ENCODE measurements at regions not wholly inside any gene's neighbourhood (a gene's known extent, or its start where the extent isn't known, plus 50 kb on each side); places are given as distances from the start of the nearest gene placed in this dataset.

GRCh38 chr1:163674236-163674635 lies 352.5 kb downstream of the NUF2 start:
- H3K4me1 ChIP-seq, result no peaks in the 10 kb centered on the region
- TF ChIP-seq POLR2A (IDR thresholded peaks at IDR 0.05) (no peak), CTCF (IDR thresholded peaks at IDR 0.05) (no peak)
- no peak overlapping the region for H3K4me3 ChIP-seq
- H3K36me3 ChIP-seq, result no peaks in the 10 kb centered on the region
- no peak overlapping the region for H3K27ac ChIP-seq
- intact Hi-C loops (cut with DNase I), result no loop called here
- WGBS (ENCODE audit: insufficient coverage, low coverage, low lambda C conversion rate, missing lambda C conversion rate), result 100% methylated on average over 1 of the region's 1 CpG
- no peaks in the 10 kb centered on the region for H3K9me3 ChIP-seq
- no peaks in the 10 kb centered on the region for H3K27me3 ChIP-seq
- ATAC-seq (no peak), DNase-seq (no peak)

- no peak for TF ChIP-seq POLR2A (IDR thresholded peaks at IDR 0.05)
- TF ChIP-seq CTCF (IDR thresholded peaks at IDR 0.05), result no peak
- DNase-seq, result no peak
- intact Hi-C loops (cut with DNase I), result no loop called here
- H3K4me1 ChIP-seq, result no peaks in the 10 kb centered on the region
- H3K4me3 ChIP-seq, result no peak overlapping the region
- H3K36me3 ChIP-seq, result no peaks in the 10 kb centered on the region
- no peak for ATAC-seq
- 69% methylated on average over 1 of the region's 1 CpG for WGBS (ENCODE audit: insufficient coverage, low coverage, low lambda C conversion rate, missing lambda C conversion rate)
- H3K27ac ChIP-seq, result no peak overlapping the region
- H3K27me3 ChIP-seq, result no peaks in the 10 kb centered on the region
- H3K9me3 ChIP-seq, result no peaks in the 10 kb centered on the region
These were observed 363.0 kb downstream of the NUF2 start for GRCh38 chr1:163684785-163685184.

DNA sequence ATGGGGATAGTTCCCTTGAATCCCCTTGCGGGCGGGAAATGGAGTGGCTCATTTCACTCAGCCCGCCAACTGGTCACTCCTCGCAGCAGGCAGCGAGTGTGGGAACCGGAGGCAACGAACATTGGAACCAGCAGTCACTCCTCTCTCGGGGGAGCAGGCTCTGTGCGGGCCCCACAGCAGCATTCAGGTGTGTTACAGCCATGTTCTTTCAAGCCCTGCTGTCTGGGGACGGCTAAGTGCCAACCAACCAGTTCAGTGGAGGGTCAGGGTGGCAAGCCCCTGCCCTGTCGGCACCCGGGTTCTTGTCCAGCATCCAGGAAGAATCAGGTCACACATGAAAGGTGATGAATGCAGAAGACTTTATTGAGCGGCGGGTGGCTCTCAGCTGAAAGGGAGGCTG lies 370.5 kb downstream of the NUF2 start:
- no peak for TF ChIP-seq CTCF (IDR thresholded peaks at IDR 0.05)
- TF ChIP-seq POLR2A (IDR thresholded peaks at IDR 0.05), result no peak
- intact Hi-C loops (cut with DNase I), result no loop called here
- WGBS (ENCODE audit: insufficient coverage, low coverage, low lambda C conversion rate, missing lambda C conversion rate), result 66% methylated on average over 6 of the region's 14 CpGs

DNA sequence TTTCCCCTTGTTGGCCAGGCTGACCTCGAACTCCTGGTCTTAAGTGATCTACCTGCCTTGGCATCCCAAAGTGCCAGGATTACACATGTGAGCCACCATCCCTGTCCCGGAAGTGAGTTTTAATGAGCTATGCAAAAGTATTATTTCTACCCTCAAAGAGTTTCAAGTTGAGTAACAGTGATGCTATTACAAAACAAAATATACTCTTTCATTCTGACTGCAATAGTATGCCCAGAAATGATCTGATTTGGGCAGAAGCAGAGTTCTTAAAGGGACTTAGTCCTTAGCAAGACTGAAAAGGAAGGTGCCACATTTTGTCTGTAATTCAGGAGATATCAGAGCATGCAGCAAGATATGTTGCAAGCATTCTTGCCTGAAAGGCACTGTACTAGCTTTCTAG lies 375.4 kb downstream of the NUF2 start:
- no peak for DNase-seq
- H3K9me3 ChIP-seq, result no peaks in the 10 kb centered on the region
- H3K4me3 ChIP-seq, result no peak overlapping the region
- no peak for ATAC-seq
- no peaks in the 10 kb centered on the region for H3K27me3 ChIP-seq
- no peaks in the 10 kb centered on the region for H3K4me1 ChIP-seq
- H3K36me3 ChIP-seq, result no peaks in the 10 kb centered on the region
- no peak overlapping the region for H3K27ac ChIP-seq
- intact Hi-C loops (cut with DNase I), result no loop called here
- 48% methylated on average over 2 of the region's 2 CpGs for WGBS (ENCODE audit: insufficient coverage, low coverage, low lambda C conversion rate, missing lambda C conversion rate)
- TF ChIP-seq POLR2A (IDR thresholded peaks at IDR 0.05) (no peak), CTCF (IDR thresholded peaks at IDR 0.05) (no peak)

More for the DNA sequence above, 370.5 kb downstream of the NUF2 start:
- H3K27me3 ChIP-seq, result no peaks in the 10 kb centered on the region
- DNase-seq (peak in 1 of 3 donors; percentile 43), ATAC-seq (no peak)
- H3K9me3 ChIP-seq, result no peaks in the 10 kb centered on the region
- no peaks in the 10 kb centered on the region for H3K36me3 ChIP-seq
- no peak overlapping the region for H3K4me3 ChIP-seq
- H3K27ac ChIP-seq, result no peak overlapping the region
- H3K4me1 ChIP-seq, result no peaks in the 10 kb centered on the region

DNA sequence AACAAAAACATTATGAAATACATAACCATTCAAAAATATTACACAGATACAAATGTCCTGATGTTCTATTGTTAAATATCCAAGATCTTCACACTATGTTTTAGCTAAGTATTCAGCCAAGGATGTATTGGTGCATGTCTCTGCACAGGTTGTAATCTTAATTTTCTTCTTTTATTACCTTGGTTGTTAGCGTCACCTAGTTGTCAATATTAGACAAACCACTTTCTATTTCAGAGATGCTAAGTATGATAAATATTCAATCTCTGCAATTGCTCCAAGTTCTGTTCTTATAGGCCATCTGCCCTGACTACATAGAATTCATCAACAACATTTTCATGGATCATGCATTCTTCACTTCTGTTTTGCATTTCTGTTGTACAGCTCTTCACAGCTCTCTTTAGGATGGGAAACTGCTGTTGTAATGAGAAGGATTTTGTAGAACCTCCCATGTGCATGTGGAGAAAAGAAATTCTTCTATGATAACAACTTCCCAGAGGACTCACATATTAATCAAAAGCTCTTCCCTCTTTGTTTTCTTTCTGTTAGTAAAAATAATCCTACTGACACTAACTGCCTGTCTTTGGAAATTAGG lies 380.1 kb downstream of the NUF2 start:
- no peak overlapping the region for H3K27ac ChIP-seq
- ATAC-seq, result no peak
- intact Hi-C loops (cut with DNase I), result no loop called here
- TF ChIP-seq POLR2A (IDR thresholded peaks at IDR 0.05), result no peak
- TF ChIP-seq CTCF (IDR thresholded peaks at IDR 0.05), result peak in 1 of 4 donors; percentile 6
- H3K4me3 ChIP-seq, result no peak overlapping the region
- WGBS (ENCODE audit: insufficient coverage, low coverage, low lambda C conversion rate, missing lambda C conversion rate), result 56% methylated on average over 1 of the region's 1 CpG
- H3K36me3 ChIP-seq, result no peaks in the 10 kb centered on the region
- H3K27me3 ChIP-seq, result no peaks in the 10 kb centered on the region
- no peaks in the 10 kb centered on the region for H3K9me3 ChIP-seq
- no peaks in the 10 kb centered on the region for H3K4me1 ChIP-seq
- DNase-seq, result no peak

Measured in right lobe of liver (tissue), 6 donors.